GM23338 (cell line): ENCODE measurements at regions not wholly inside any gene's neighbourhood (a gene's known extent, or its start where the extent isn't known, plus 50 kb on each side); places are given as distances from the start of the nearest gene placed in this dataset.

Experiments used
- ATAC-seq: fragments of 200-7000 bp; cut with Tn5 transposase; 3 replicates; pipeline ENCODE4 v1.9.1; 2020
- DNase-seq: peaks from one replicate; pipeline ENCODE4 v3.0.0-alpha.2; 2015; ENCODE audit warnings: low spot score
- H2AFZ ChIP-seq: fragments of 200-600 bp; sonication (generic); 2 replicates; pipeline ENCODE4 v1.8.0; 2016; ENCODE audit warnings: antibody characterized with exemption, mild to moderate bottlenecking, moderate library complexity
- H3F3A ChIP-seq: fragments of 200-600 bp; sonication (generic); replicated peaks from 2 replicates; pipeline ENCODE4 v1.8.0; 2017; ENCODE audit warnings: antibody characterized with exemption, mixed run types, low read depth
- H3K27ac ChIP-seq: fragments of 200-600 bp; sonication (generic); 2 replicates; pipeline ENCODE4 v1.6.1; 2016; ENCODE audit warnings: low read depth
- H3K27me3 ChIP-seq: fragments of 200-600 bp; sonication (generic); 2 replicates; pipeline ENCODE4 v1.8.0; 2016; ENCODE audit warnings: mild to moderate bottlenecking, mixed run types, moderate library complexity; ENCODE audit not compliant: insufficient read depth
- H3K36me3 ChIP-seq: fragments of 200-600 bp; sonication (generic); 2 replicates; pipeline ENCODE4 v1.8.0; 2016; ENCODE audit warnings: mild to moderate bottlenecking; ENCODE audit not compliant: insufficient read depth
- H3K4me1 ChIP-seq: fragments of 200-600 bp; sonication (generic); 2 replicates; pipeline ENCODE4 v1.8.0; 2016; ENCODE audit warnings: mild to moderate bottlenecking, moderate library complexity; ENCODE audit not compliant: insufficient read depth
- H3K4me2 ChIP-seq: fragments of 200-600 bp; sonication (generic); 2 replicates; pipeline ENCODE4 v1.7.1; 2017; ENCODE audit warnings: mixed run types
- H3K4me3 ChIP-seq: fragments of 200-600 bp; sonication (generic); 2 replicates; pipeline ENCODE4 v1.6.1; 2016; ENCODE audit warnings: mixed run types
- H3K79me2 ChIP-seq: fragments of 200-600 bp; sonication (generic); replicated peaks from 2 replicates; pipeline ENCODE4 v1.8.0; 2017; ENCODE audit warnings: mild to moderate bottlenecking; ENCODE audit not compliant: insufficient read depth
- H3K9me2 ChIP-seq: fragments of 200-600 bp; sonication (generic); 2 replicates; pipeline ENCODE4 v1.8.0; 2017; ENCODE audit not compliant: insufficient read depth
- H4K20me1 ChIP-seq: fragments of 200-600 bp; sonication (generic); replicated peaks from 2 replicates; pipeline ENCODE4 v1.8.0; 2017; ENCODE audit warnings: mild to moderate bottlenecking; ENCODE audit not compliant: insufficient read depth
- H3K27ac Mint-ChIP-seq: 2 replicates; pipeline ENCODE4 v1.8.0; 2020; ENCODE audit warnings: inconsistent platforms, mild to moderate bottlenecking, moderate library complexity, mixed read lengths
- H3K27me3 Mint-ChIP-seq: 3 replicates; pipeline ENCODE4 v1.8.0; 2022; ENCODE audit warnings: low read depth, mild to moderate bottlenecking, moderate library complexity, mixed read lengths, inconsistent platforms; ENCODE audit not compliant: insufficient read depth, poor library complexity
- H3K36me3 Mint-ChIP-seq: 3 replicates; pipeline ENCODE4 v1.8.0; 2021; ENCODE audit warnings: low read depth, mild to moderate bottlenecking, inconsistent platforms, moderate library complexity, mixed read lengths
- H3K4me1 Mint-ChIP-seq: 3 replicates; pipeline ENCODE4 v1.8.0; 2020; ENCODE audit warnings: mild to moderate bottlenecking, inconsistent platforms, mixed read lengths
- H3K4me3 Mint-ChIP-seq: 3 replicates; pipeline ENCODE4 v1.8.0; 2021; ENCODE audit warnings: moderate library complexity, mild to moderate bottlenecking, inconsistent platforms, mixed read lengths
- H3K9me3 Mint-ChIP-seq: 3 replicates; pipeline ENCODE4 v1.8.0; 2020; ENCODE audit warnings: moderate library complexity, mild to moderate bottlenecking, inconsistent platforms, mixed read lengths
- CREB1 ChIP-seq: fragments of 250-450 bp; sonication (Bioruptor Pico); IDR thresholded peaks from 2 replicates; pipeline ENCODE4 v1.5.0; 2020; ENCODE audit warnings: low read depth, mild to moderate bottlenecking, moderate library complexity
- EZH2 ChIP-seq: fragments of 200-600 bp; sonication (generic); IDR thresholded peaks from one replicate; pipeline ENCODE4 v1.8.0; 2017; ENCODE audit warnings: antibody characterized with exemption, mild to moderate bottlenecking, low read depth; ENCODE audit not compliant: unreplicated experiment
- EZH2phosphoT487 ChIP-seq: fragments of 200-600 bp; sonication (generic); IDR thresholded peaks from one replicate; pipeline ENCODE4 v1.8.1; 2018; ENCODE audit warnings: antibody characterized with exemption; ENCODE audit not compliant: unreplicated experiment
- JUNB ChIP-seq: IDR thresholded peaks from one replicate; pipeline ENCODE4 v1.6.1; 2016; ENCODE audit warnings: antibody characterized with exemption; ENCODE audit not compliant: unreplicated experiment
- NANOG ChIP-seq: IDR thresholded peaks from 2 replicates; pipeline ENCODE4 v1.6.1; 2016; ENCODE audit warnings: antibody characterized with exemption, borderline replicate concordance
- POLR2AphosphoS5 ChIP-seq: IDR thresholded peaks from 2 replicates; pipeline ENCODE4 v1.6.1; 2016; ENCODE audit warnings: antibody characterized with exemption, low read depth
- STAT1 ChIP-seq: IDR thresholded peaks from one replicate; pipeline ENCODE4 v1.6.1; 2016; ENCODE audit warnings: antibody characterized with exemption; ENCODE audit not compliant: unreplicated experiment
- ZNF114 ChIP-seq: fragments of 250-450 bp; sonication (Bioruptor Pico); IDR thresholded peaks from 2 replicates; pipeline ENCODE4 v1.5.0; 2020; ENCODE audit warnings: mild to moderate bottlenecking, moderate library complexity
- ZNF331 ChIP-seq: fragments of 250-450 bp; sonication (Bioruptor Pico); IDR thresholded peaks from 2 replicates; pipeline ENCODE4 v1.5.0; 2020; ENCODE audit warnings: low read depth, mild to moderate bottlenecking, moderate library complexity
- TF ChIP-seq, protein P1 (sequence below), 2 experiments: fragments of 200-600 bp in 1 of 2; sonication (generic) in 1 of 2; conservative IDR thresholded peaks; 2 replicates each; pipeline versions ENCODE4 v1.5.1 to v1.6.1; 2016 to 2017; ENCODE audit warnings: antibody characterized with exemption in 2 of 2, low read depth in 2 of 2, mild to moderate bottlenecking in 2 of 2, moderate library complexity in 1 of 2
- TF ChIP-seq, protein P2 (sequence below): fragments of 250-450 bp; sonication (Bioruptor Pico); IDR thresholded peaks from 2 replicates; pipeline ENCODE4 v1.5.0; 2020; ENCODE audit warnings: mild to moderate bottlenecking, moderate library complexity
- TF ChIP-seq, protein P3 (sequence below): IDR thresholded peaks from one replicate; pipeline ENCODE4 v1.6.1; 2018; ENCODE audit warnings: antibody characterized with exemption; ENCODE audit not compliant: unreplicated experiment
- TF ChIP-seq, protein P4 (sequence below): IDR thresholded peaks from 2 replicates; pipeline ENCODE4 v1.6.1; 2016; ENCODE audit warnings: antibody characterized with exemption

DNA sequence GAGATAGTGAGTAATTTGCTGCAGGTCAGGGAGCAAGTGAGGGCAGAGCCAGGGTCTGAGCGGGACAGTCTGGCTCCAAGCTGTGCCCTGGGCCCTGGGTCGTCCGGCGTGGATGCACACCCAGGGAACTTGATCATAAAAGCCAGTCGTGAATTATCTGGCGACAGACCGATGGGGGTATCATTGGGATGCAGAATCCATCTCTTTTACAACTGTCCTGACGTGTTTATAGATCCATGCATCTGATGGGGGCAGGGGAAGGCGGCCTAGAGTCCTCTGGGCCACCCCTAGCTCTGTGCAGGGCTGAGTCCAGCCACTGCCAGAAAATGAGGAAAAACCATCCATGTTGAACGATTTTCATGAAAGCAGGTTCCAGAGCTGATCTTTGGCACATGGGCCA is 332.8 kb downstream of the C16orf95 start:
- H4K20me1 ChIP-seq: no peaks in the 10 kb centered on the region
- Mint-ChIP-seq H3K36me3 (peaks cover 3% of the 10 kb centered on the region; the same call in 2 of the 3 replicates), H3K27me3 (peaks cover 22% of the 10 kb centered on the region), H3K27ac (no peak overlapping the region; the same call in 1 of the 2 replicates), H3K9me3 (peaks cover 11% of the 10 kb centered on the region; the same call in 2 of the 3 replicates), H3K4me1 (peaks cover 7% of the 10 kb centered on the region), H3K4me3 (no peak overlapping the region)
- no peaks in the 10 kb centered on the region for H3F3A ChIP-seq
- no peaks in the 10 kb centered on the region for H3K79me2 ChIP-seq
- no peaks in the 10 kb centered on the region for H3K27me3 ChIP-seq
- no peak overlapping the region for H3K27ac ChIP-seq
- TF ChIP-seq STAT1 (no peak), ZNF331 (CRISPR knock-in tag) (no peak), EZH2 (no peak), NANOG (no peak), EZH2phosphoT487 (no peak), CREB1 (CRISPR knock-in tag) (no peak), ZNF114 (no peak), JUNB (no peak), POLR2AphosphoS5 (no peak)
- TF ChIP-seq, protein P1, sequence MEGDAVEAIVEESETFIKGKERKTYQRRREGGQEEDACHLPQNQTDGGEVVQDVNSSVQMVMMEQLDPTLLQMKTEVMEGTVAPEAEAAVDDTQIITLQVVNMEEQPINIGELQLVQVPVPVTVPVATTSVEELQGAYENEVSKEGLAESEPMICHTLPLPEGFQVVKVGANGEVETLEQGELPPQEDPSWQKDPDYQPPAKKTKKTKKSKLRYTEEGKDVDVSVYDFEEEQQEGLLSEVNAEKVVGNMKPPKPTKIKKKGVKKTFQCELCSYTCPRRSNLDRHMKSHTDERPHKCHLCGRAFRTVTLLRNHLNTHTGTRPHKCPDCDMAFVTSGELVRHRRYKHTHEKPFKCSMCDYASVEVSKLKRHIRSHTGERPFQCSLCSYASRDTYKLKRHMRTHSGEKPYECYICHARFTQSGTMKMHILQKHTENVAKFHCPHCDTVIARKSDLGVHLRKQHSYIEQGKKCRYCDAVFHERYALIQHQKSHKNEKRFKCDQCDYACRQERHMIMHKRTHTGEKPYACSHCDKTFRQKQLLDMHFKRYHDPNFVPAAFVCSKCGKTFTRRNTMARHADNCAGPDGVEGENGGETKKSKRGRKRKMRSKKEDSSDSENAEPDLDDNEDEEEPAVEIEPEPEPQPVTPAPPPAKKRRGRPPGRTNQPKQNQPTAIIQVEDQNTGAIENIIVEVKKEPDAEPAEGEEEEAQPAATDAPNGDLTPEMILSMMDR (conservative IDR thresholded peaks at IDR 0.05; ENCODE audit: low read depth in 2 of 2): no peak
- TF ChIP-seq, protein P2, sequence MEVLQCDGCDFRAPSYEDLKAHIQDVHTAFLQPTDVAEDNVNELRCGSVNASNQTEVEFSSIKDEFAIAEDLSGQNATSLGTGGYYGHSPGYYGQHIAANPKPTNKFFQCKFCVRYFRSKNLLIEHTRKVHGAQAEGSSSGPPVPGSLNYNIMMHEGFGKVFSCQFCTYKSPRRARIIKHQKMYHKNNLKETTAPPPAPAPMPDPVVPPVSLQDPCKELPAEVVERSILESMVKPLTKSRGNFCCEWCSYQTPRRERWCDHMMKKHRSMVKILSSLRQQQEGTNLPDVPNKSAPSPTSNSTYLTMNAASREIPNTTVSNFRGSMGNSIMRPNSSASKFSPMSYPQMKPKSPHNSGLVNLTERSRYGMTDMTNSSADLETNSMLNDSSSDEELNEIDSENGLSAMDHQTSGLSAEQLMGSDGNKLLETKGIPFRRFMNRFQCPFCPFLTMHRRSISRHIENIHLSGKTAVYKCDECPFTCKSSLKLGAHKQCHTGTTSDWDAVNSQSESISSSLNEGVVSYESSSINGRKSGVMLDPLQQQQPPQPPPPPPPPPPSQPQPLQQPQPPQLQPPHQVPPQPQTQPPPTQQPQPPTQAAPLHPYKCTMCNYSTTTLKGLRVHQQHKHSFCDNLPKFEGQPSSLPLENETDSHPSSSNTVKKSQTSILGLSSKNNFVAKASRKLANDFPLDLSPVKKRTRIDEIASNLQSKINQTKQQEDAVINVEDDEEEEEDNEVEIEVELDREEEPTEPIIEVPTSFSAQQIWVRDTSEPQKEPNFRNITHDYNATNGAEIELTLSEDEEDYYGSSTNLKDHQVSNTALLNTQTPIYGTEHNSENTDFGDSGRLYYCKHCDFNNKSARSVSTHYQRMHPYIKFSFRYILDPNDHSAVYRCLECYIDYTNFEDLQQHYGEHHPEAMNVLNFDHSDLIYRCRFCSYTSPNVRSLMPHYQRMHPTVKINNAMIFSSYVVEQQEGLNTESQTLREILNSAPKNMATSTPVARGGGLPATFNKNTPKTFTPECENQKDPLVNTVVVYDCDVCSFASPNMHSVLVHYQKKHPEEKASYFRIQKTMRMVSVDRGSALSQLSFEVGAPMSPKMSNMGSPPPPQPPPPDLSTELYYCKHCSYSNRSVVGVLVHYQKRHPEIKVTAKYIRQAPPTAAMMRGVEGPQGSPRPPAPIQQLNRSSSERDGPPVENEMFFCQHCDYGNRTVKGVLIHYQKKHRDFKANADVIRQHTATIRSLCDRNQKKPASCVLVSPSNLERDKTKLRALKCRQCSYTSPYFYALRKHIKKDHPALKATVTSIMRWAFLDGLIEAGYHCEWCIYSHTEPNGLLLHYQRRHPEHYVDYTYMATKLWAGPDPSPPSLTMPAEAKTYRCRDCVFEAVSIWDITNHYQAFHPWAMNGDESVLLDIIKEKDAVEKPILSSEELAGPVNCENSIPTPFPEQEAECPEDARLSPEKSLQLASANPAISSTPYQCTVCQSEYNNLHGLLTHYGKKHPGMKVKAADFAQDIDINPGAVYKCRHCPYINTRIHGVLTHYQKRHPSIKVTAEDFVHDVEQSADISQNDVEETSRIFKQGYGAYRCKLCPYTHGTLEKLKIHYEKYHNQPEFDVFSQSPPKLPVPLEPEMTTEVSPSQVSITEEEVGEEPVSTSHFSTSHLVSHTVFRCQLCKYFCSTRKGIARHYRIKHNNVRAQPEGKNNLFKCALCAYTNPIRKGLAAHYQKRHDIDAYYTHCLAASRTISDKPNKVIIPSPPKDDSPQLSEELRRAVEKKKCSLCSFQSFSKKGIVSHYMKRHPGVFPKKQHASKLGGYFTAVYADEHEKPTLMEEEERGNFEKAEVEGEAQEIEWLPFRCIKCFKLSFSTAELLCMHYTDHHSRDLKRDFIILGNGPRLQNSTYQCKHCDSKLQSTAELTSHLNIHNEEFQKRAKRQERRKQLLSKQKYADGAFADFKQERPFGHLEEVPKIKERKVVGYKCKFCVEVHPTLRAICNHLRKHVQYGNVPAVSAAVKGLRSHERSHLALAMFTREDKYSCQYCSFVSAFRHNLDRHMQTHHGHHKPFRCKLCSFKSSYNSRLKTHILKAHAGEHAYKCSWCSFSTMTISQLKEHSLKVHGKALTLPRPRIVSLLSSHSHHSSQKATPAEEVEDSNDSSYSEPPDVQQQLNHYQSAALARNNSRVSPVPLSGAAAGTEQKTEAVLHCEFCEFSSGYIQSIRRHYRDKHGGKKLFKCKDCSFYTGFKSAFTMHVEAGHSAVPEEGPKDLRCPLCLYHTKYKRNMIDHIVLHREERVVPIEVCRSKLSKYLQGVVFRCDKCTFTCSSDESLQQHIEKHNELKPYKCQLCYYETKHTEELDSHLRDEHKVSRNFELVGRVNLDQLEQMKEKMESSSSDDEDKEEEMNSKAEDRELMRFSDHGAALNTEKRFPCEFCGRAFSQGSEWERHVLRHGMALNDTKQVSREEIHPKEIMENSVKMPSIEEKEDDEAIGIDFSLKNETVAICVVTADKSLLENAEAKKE: no peak
- TF ChIP-seq, protein P3, sequence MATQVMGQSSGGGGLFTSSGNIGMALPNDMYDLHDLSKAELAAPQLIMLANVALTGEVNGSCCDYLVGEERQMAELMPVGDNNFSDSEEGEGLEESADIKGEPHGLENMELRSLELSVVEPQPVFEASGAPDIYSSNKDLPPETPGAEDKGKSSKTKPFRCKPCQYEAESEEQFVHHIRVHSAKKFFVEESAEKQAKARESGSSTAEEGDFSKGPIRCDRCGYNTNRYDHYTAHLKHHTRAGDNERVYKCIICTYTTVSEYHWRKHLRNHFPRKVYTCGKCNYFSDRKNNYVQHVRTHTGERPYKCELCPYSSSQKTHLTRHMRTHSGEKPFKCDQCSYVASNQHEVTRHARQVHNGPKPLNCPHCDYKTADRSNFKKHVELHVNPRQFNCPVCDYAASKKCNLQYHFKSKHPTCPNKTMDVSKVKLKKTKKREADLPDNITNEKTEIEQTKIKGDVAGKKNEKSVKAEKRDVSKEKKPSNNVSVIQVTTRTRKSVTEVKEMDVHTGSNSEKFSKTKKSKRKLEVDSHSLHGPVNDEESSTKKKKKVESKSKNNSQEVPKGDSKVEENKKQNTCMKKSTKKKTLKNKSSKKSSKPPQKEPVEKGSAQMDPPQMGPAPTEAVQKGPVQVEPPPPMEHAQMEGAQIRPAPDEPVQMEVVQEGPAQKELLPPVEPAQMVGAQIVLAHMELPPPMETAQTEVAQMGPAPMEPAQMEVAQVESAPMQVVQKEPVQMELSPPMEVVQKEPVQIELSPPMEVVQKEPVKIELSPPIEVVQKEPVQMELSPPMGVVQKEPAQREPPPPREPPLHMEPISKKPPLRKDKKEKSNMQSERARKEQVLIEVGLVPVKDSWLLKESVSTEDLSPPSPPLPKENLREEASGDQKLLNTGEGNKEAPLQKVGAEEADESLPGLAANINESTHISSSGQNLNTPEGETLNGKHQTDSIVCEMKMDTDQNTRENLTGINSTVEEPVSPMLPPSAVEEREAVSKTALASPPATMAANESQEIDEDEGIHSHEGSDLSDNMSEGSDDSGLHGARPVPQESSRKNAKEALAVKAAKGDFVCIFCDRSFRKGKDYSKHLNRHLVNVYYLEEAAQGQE: no peak
- TF ChIP-seq, protein P4, sequence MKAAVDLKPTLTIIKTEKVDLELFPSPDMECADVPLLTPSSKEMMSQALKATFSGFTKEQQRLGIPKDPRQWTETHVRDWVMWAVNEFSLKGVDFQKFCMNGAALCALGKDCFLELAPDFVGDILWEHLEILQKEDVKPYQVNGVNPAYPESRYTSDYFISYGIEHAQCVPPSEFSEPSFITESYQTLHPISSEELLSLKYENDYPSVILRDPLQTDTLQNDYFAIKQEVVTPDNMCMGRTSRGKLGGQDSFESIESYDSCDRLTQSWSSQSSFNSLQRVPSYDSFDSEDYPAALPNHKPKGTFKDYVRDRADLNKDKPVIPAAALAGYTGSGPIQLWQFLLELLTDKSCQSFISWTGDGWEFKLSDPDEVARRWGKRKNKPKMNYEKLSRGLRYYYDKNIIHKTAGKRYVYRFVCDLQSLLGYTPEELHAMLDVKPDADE: no peak
- no peak for ATAC-seq
- DNase-seq: no peak
- no peak overlapping the region for H3K4me2 ChIP-seq
- no peaks in the 10 kb centered on the region for H3K9me2 ChIP-seq
- no peak overlapping the region for H2AFZ ChIP-seq
- no peaks in the 10 kb centered on the region for H3K4me1 ChIP-seq
- no peak overlapping the region for H3K4me3 ChIP-seq
- H3K36me3 ChIP-seq: no peaks in the 10 kb centered on the region
